HG02970 (cell line): ENCODE measurements at regions not wholly inside any gene's neighbourhood (a gene's known extent, or its start where the extent isn't known, plus 50 kb on each side); places are given as distances from the start of the nearest gene placed in this dataset.
"Not testable (repeated sequence)": the region's sequence is repeated elsewhere in the genome, so short reads cannot be mapped to it uniquely, and the experiment has no call there.

ENCODE experiments used
- ATAC-seq: cut with Tn5 transposase; IDR thresholded peaks from one replicate; pipeline ENCODE4 v1.9.1; 2021; ENCODE audit warnings: mild to moderate bottlenecking, moderate library complexity, moderate number of reproducible peaks; ENCODE audit not compliant: unreplicated experiment, low FRiP score

- ATAC-seq, result no peak
Measured at GRCh38 chr12:28767836-28768348, 381.2 kb upstream of the FAR2 start.

GRCh38 chr12:28770322-28770721 is 378.8 kb upstream of the FAR2 start:
- ATAC-seq, result no peak

GRCh38 chr12:28771968-28772367 is 377.1 kb upstream of the FAR2 start:
- no peak for ATAC-seq

GRCh38 chr12:28775556-28775955 is 373.5 kb upstream of the FAR2 start:
- no peak for ATAC-seq

- no peak for ATAC-seq
Measured at GRCh38 chr12:28776220-28776619, 372.9 kb upstream of the FAR2 start.

GRCh38 chr12:28776913-28777422 is 372.1 kb upstream of the FAR2 start:
- no peak for ATAC-seq

GRCh38 chr12:28777603-28778365 is 371.3 kb upstream of the FAR2 start:
- no peak for ATAC-seq

GRCh38 chr12:28780096-28780495 is 369.0 kb upstream of the FAR2 start:
- ATAC-seq, result no peak

- ATAC-seq, result no peak
Measured at GRCh38 chr12:28780960-28781359, 368.1 kb upstream of the FAR2 start.

GRCh38 chr12:28781671-28782652 is 367.1 kb upstream of the FAR2 start:
- ATAC-seq, result no peak

GRCh38 chr12:28782812-28783211 is 366.3 kb upstream of the FAR2 start:
- ATAC-seq, result no peak

- no peak for ATAC-seq
Measured at GRCh38 chr12:28787151-28787550, 361.9 kb upstream of the FAR2 start.

- ATAC-seq, result not testable (repeated sequence)
Measured at GRCh38 chr12:28788256-28788655, 360.8 kb upstream of the FAR2 start.

GRCh38 chr12:28793581-28794151 is 355.4 kb upstream of the FAR2 start:
- no peak for ATAC-seq

- no peak for ATAC-seq
Measured at GRCh38 chr12:28794211-28794610, 354.9 kb upstream of the FAR2 start.

- ATAC-seq, result no peak
Measured at GRCh38 chr12:28794786-28795185, 354.3 kb upstream of the FAR2 start.

GRCh38 chr12:28795311-28795710 is 353.8 kb upstream of the FAR2 start:
- ATAC-seq, result no peak

GRCh38 chr12:28799348-28799747 is 349.7 kb upstream of the FAR2 start:
- ATAC-seq, result no peak

GRCh38 chr12:28800129-28800528 is 348.9 kb upstream of the FAR2 start:
- peak; percentile 75 for ATAC-seq

- no peak for ATAC-seq
Measured at GRCh38 chr12:28802706-28803438, 346.2 kb upstream of the FAR2 start.
